H1 (cell line): ENCODE measurements at regions not wholly inside any gene's neighbourhood (a gene's known extent, or its start where the extent isn't known, plus 50 kb on each side); places are given as distances from the start of the nearest gene placed in this dataset.

Source experiments
- CTCF ChIA-PET: fragments of 300-600 bp; sonication (Branson Sonifier 250); formaldehyde crosslinking; loops from one replicate; lab custom pipeline; 2021; ENCODE audit not compliant: partially characterized antibody; lab: Charles Lee
- POLR2A ChIA-PET: fragments of 300-600 bp; sonication (Branson Sonifier 250); formaldehyde crosslinking; loops from one replicate; lab custom pipeline; 2021; ENCODE audit warnings: inconsistent platforms; ENCODE audit not compliant: partially characterized antibody; lab: Charles Lee
- DNase-seq, 2 experiments: peaks; one replicate each; pipeline versions ENCODE4 v3.0.0 to v3.0.0-alpha.2; 2010 to 2022; ENCODE audit warnings: low spot score in 2 of 2, low read depth in 1 of 2, mixed read lengths in 1 of 2
- FAIRE-seq: peaks from 2 replicates; lab custom pipeline; 2011; peaks lifted over from hg19 to GRCh38; lab: Jason Lieb, UNC
- H2AFZ ChIP-seq: 2 replicates; pipeline ENCODE4 v1.8.1; 2012; ENCODE audit warnings: low read length, inconsistent platforms
- H2AK5ac ChIP-seq: 2 replicates; pipeline ENCODE4 v1.6.1; 2013; ENCODE audit warnings: low read depth, low read length
- H2BK120ac ChIP-seq: replicated peaks from 2 replicates; pipeline ENCODE3; 2013; ENCODE audit warnings: low read depth, low read length, inconsistent platforms
- H2BK12ac ChIP-seq: 2 replicates; pipeline ENCODE4 v1.6.1; 2013; ENCODE audit warnings: low read depth, low read length
- H2BK15ac ChIP-seq: 2 replicates; pipeline ENCODE4 v1.6.1; 2013; ENCODE audit warnings: low read length
- H2BK20ac ChIP-seq: 2 replicates; pipeline ENCODE4 v1.6.1; 2013; ENCODE audit warnings: low read length
- H2BK5ac ChIP-seq: 2 replicates; pipeline ENCODE4 v1.6.1; 2013; ENCODE audit warnings: low read depth, low read length
- H3K14ac ChIP-seq: 2 replicates; pipeline ENCODE4 v1.6.1; 2013; ENCODE audit warnings: inconsistent platforms; ENCODE audit not compliant: insufficient read length
- H3K18ac ChIP-seq: 2 replicates; pipeline ENCODE4 v1.6.1; 2013; ENCODE audit warnings: low read length; ENCODE audit errors: extremely low read depth
- H3K23ac ChIP-seq: 2 replicates; pipeline ENCODE4 v1.6.1; 2013; ENCODE audit warnings: inconsistent platforms; ENCODE audit not compliant: insufficient read length
- H3K23me2 ChIP-seq: 2 replicates; pipeline ENCODE4 v1.6.1; 2013; ENCODE audit warnings: low read depth, low read length
- H3K27ac ChIP-seq: 2 replicates; pipeline ENCODE4 v1.6.1; 2011; ENCODE audit warnings: low read depth, low read length, inconsistent platforms
- H3K27me3 ChIP-seq, 4 experiments: replicated peaks in 1 of 4; 1 replicate in 1 of 4; 2 replicates in 3 of 4; pipeline versions ENCODE4 v1.6.1 to v1.8.1; 2011 to 2013; ENCODE audit warnings: low read length in 3 of 4, mild to moderate bottlenecking in 3 of 4, inconsistent platforms in 2 of 4, mixed read lengths in 2 of 4, moderate library complexity in 1 of 4; ENCODE audit not compliant: control insufficient read depth in 3 of 4, insufficient read depth in 3 of 4; ENCODE audit errors: extremely low read depth in 1 of 4
- H3K36me3 ChIP-seq, 4 experiments: 2 replicates each; pipeline versions ENCODE4 v1.6.1 to v1.8.1; 2011 to 2013; ENCODE audit warnings: mild to moderate bottlenecking in 4 of 4, low read length in 3 of 4, moderate library complexity in 2 of 4, control low read depth in 1 of 4, inconsistent platforms in 1 of 4; ENCODE audit not compliant: insufficient read depth in 4 of 4, control insufficient read depth in 2 of 4
- H3K4ac ChIP-seq: replicated peaks from 2 replicates; pipeline ENCODE3; 2013; ENCODE audit warnings: low read length, low read depth, mixed read lengths, inconsistent platforms; ENCODE audit not compliant: insufficient read length
- H3K4me1 ChIP-seq, 4 experiments: replicated peaks in 1 of 4; 1 replicate in 1 of 4; 2 replicates in 3 of 4; pipeline versions ENCODE4 v1.6.1 to v1.8.1; 2011 to 2013; ENCODE audit warnings: low read length in 3 of 4, inconsistent platforms in 2 of 4, mixed read lengths in 1 of 4; ENCODE audit not compliant: insufficient read depth in 4 of 4, control insufficient read depth in 3 of 4
- H3K4me2 ChIP-seq, 2 experiments: 2 replicates each; pipeline versions ENCODE4 v1.6.1 to v1.8.1; 2011 to 2013; ENCODE audit warnings: low read depth in 2 of 2, low read length in 2 of 2, control low read depth in 1 of 2, inconsistent platforms in 1 of 2, mild to moderate bottlenecking in 1 of 2; ENCODE audit not compliant: insufficient read depth in 1 of 2
- H3K4me3 ChIP-seq, 4 experiments: fragments of 200-600, 300-600 bp in 1 of 4; sonication (generic), shearing (Covaris generic), sonication (Bioruptor Twin) in 1 of 4; 2 replicates each; pipeline versions ENCODE4 v1.5.1 to v1.8.1; 2011 to 2016; ENCODE audit warnings: low read length in 4 of 4, low read depth in 3 of 4, control low read depth in 2 of 4, inconsistent platforms in 2 of 4, mild to moderate bottlenecking in 2 of 4, mixed read lengths in 1 of 4, moderate library complexity in 1 of 4; ENCODE audit not compliant: insufficient read depth in 2 of 4; ENCODE audit errors: extremely low read depth in 1 of 4
- H3K56ac ChIP-seq: replicated peaks from 2 replicates; pipeline ENCODE3; 2013; ENCODE audit warnings: low read depth, mild to moderate bottlenecking, mixed read lengths, low read length, inconsistent platforms; ENCODE audit not compliant: insufficient read length
- H3K79me1 ChIP-seq: 2 replicates; pipeline ENCODE4 v1.6.1; 2013; ENCODE audit warnings: low read depth, low read length, control low read depth
- H3K79me2 ChIP-seq, 2 experiments: 2 replicates each; pipeline versions ENCODE4 v1.6.1 to v1.8.1; 2012 to 2013; ENCODE audit warnings: low read length in 2 of 2, mild to moderate bottlenecking in 2 of 2, inconsistent platforms in 1 of 2; ENCODE audit not compliant: insufficient read depth in 2 of 2, control insufficient read depth in 1 of 2
- H3K9ac ChIP-seq, 4 experiments: replicated peaks in 1 of 4; 1 replicate in 1 of 4; 2 replicates in 3 of 4; pipeline versions ENCODE4 v1.6.1 to v1.8.1; 2011 to 2013; ENCODE audit warnings: low read depth in 3 of 4, low read length in 3 of 4, control low read depth in 2 of 4, mild to moderate bottlenecking in 2 of 4, moderate library complexity in 2 of 4, inconsistent platforms in 1 of 4; ENCODE audit errors: extremely low read depth in 1 of 4
- H3K9me3 ChIP-seq, 2 experiments: 2 replicates each; pipeline versions ENCODE4 v1.6.1 to v1.8.1; 2012 to 2013; ENCODE audit warnings: mild to moderate bottlenecking in 2 of 2, moderate library complexity in 2 of 2, control low read depth in 1 of 2, inconsistent platforms in 1 of 2, low read depth in 1 of 2, low read length in 1 of 2, mixed read lengths in 1 of 2; ENCODE audit not compliant: insufficient read depth in 2 of 2
- H4K20me1 ChIP-seq, 2 experiments: replicated peaks in 1 of 2; 2 replicates each; pipeline versions ENCODE3 to v1.8.1; 2011 to 2013; ENCODE audit warnings: inconsistent platforms in 2 of 2, low read length in 2 of 2, mild to moderate bottlenecking in 1 of 2; ENCODE audit not compliant: insufficient read depth in 2 of 2, control insufficient read depth in 1 of 2
- H4K5ac ChIP-seq: 2 replicates; pipeline ENCODE4 v1.6.1; 2013; ENCODE audit warnings: low read length, low read depth, mixed read lengths, inconsistent platforms; ENCODE audit not compliant: insufficient read length
- H4K8ac ChIP-seq: 2 replicates; pipeline ENCODE4 v1.8.0; 2013; ENCODE audit warnings: mild to moderate bottlenecking, moderate library complexity, low read length, inconsistent platforms; ENCODE audit not compliant: insufficient read depth; ENCODE audit errors: extremely low read depth
- H4K91ac ChIP-seq: replicated peaks from 2 replicates; pipeline ENCODE3; 2013; ENCODE audit warnings: low read length, mixed read lengths, inconsistent platforms; ENCODE audit not compliant: insufficient read length
- ASH2L ChIP-seq: fragments of 200-600, 300-600 bp; sonication (generic); IDR thresholded peaks from one replicate; pipeline ENCODE4 v1.7.1; 2017; ENCODE audit warnings: low read length
- BRCA1 ChIP-seq: IDR thresholded peaks from 2 replicates; pipeline ENCODE4 v1.6.1; 2012; ENCODE audit warnings: low read depth, low read length, improper control_type of control experiment
- CEBPB ChIP-seq: IDR thresholded peaks from 2 replicates; pipeline ENCODE4 v1.6.1; 2012; ENCODE audit warnings: low read depth, low read length
- HDAC2 ChIP-seq, 2 experiments: fragments of 300-600 bp in 1 of 2; sonication (generic) in 1 of 2; IDR thresholded peaks; 2 replicates each; pipeline ENCODE4 v1.6.1; 2011 to 2012; ENCODE audit warnings: low read depth in 2 of 2, low read length in 2 of 2, mild to moderate bottlenecking in 2 of 2, moderate library complexity in 2 of 2, borderline replicate concordance in 1 of 2, inconsistent platforms in 1 of 2
- HDAC6 ChIP-seq: IDR thresholded peaks from one replicate; pipeline ENCODE4 v1.7.1; 2012; ENCODE audit warnings: low read depth, mild to moderate bottlenecking, inconsistent platforms, low read length, moderate library complexity
- KDM1A ChIP-seq: fragments of 200-600, 300-600 bp; sonication (generic); IDR thresholded peaks from 2 replicates; pipeline ENCODE4 v1.7.1; 2016; ENCODE audit warnings: mild to moderate bottlenecking, low read length, borderline replicate concordance
- MAFK ChIP-seq: IDR thresholded peaks from 2 replicates; pipeline ENCODE4 v1.6.1; 2012; ENCODE audit warnings: low read depth, mild to moderate bottlenecking, improper control_type of control experiment, low read length
- RFX5 ChIP-seq: IDR thresholded peaks from 2 replicates; pipeline ENCODE4 v1.6.1; 2011; ENCODE audit warnings: low read depth, low read length, improper control_type of control experiment, borderline replicate concordance
- SIRT6 ChIP-seq: IDR thresholded peaks from one replicate; pipeline ENCODE4 v1.7.1; 2012; ENCODE audit warnings: low read length, inconsistent platforms
- SUZ12 ChIP-seq: fragments of 200-600 bp; sonication (generic); IDR thresholded peaks from 2 replicates; pipeline ENCODE4 v1.6.1; 2012; ENCODE audit warnings: mild to moderate bottlenecking, inconsistent platforms, low read length, moderate library complexity, mixed read lengths
- TAF7 ChIP-seq: optimal IDR thresholded peaks from 2 replicates; pipeline ENCODE3; 2011; ENCODE audit warnings: low read depth, mild to moderate bottlenecking, inconsistent platforms, low read length, moderate library complexity, borderline replicate concordance
- TBP ChIP-seq: IDR thresholded peaks from 2 replicates; pipeline ENCODE4 v1.6.1; 2011; ENCODE audit warnings: low read depth, low read length, improper control_type of control experiment
- WGBS, 2 experiments: shearing (Covaris generic) in 1 of 2; methylation state at CpG; one replicate each; pipeline versions ENCODE4 v1.1.6 to v1.1.7; 2013 to 2015; ENCODE audit warnings: low lambda C conversion rate in 2 of 2, mixed read lengths in 2 of 2, inconsistent platforms in 1 of 2, low coverage in 1 of 2, missing lambda C conversion rate in 1 of 2; ENCODE audit not compliant: insufficient replicate concordance in 2 of 2, insufficient coverage in 1 of 2, insufficient read length in 1 of 2; ENCODE audit errors: extremely low coverage in 1 of 2, missing lambda C conversion rate in 1 of 2; 5-methylcytosine and 5-hydroxymethylcytosine counted together
- TF ChIP-seq, protein P1 (sequence below), 3 experiments: IDR thresholded peaks; 1 replicate in 2 of 3; 2 replicates in 1 of 3; pipeline versions ENCODE4 v1.5.1 to v1.6.1; 2011; ENCODE audit warnings: low read length in 3 of 3, mild to moderate bottlenecking in 3 of 3, inconsistent platforms in 2 of 3, low read depth in 1 of 3, moderate library complexity in 1 of 3; ENCODE audit not compliant: insufficient read depth in 1 of 3; ENCODE audit errors: control extremely low read depth in 1 of 3

DNA sequence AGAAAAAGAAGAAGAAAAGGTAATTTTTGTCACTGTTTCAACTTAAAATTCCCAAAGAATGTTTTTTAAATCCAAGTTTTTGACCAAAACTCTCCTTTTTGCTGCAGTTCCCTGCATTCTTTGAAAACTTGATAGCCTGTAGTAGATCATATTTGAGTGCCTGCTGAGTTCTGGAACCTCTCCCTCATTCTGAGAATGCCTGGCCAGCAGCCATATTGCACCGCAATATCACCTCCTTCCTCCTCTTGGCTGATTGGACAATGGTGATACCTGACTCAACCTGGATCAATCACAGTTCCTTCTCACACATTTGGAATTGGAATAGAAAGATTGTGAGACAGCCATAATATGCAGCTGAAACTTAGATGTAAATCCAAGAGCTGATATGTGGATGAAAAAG is 97.6 kb upstream of the GAP43 start:
- H2BK12ac ChIP-seq = no peak overlapping the region
- no peak for DNase-seq

More for the DNA sequence above, 97.6 kb upstream of the GAP43 start:
- Histone ChIP-seq H4K91ac (no peak overlapping the region), H3K79me2 (no peaks in the 10 kb centered on the region), H3K23me2 (peaks cover 2% of the 10 kb centered on the region; the same call in 1 of the 2 replicates), H3K9ac (no peak overlapping the region), H3K4me3 (no peak overlapping the region), H3K27ac (no peak overlapping the region), H3K79me1 (no peaks in the 10 kb centered on the region), H3K4me2 (no peak overlapping the region), H3K9me3 (no peaks in the 10 kb centered on the region), H3K4ac (no peak overlapping the region), H4K20me1 (no peaks in the 10 kb centered on the region), H3K23ac (no peak overlapping the region), H3K4me1 (no peaks in the 10 kb centered on the region), H4K5ac (no peak overlapping the region), H2AFZ (no peak overlapping the region), H3K56ac (no peak overlapping the region), H2BK15ac (no peak overlapping the region), H3K14ac (no peak overlapping the region), H2BK120ac (no peak overlapping the region), H3K18ac (no peak overlapping the region), H2BK5ac (no peak overlapping the region), H3K27me3 (no peaks in the 10 kb centered on the region), H2AK5ac (no peak overlapping the region), H2BK20ac (no peak overlapping the region), H4K8ac (no peak overlapping the region), H3K36me3 (no peaks in the 10 kb centered on the region)
- 100% methylated on average over 1 of the region's 1 CpG; no CpG with 5 or more reads in 1 of the 2 experiments for WGBS, 2 experiments
- CTCF ChIA-PET = interaction anchor here (1.9 kb wide), 1 partner anchor 7 kb away, joined by 5 read pairs; no protein-coding TSS in a partner anchor
- no peak for FAIRE-seq
- POLR2A ChIA-PET = no interaction called here
- TF ChIP-seq HDAC6 = no peak
- no peak for TF ChIP-seq TBP
- no peak for TF ChIP-seq MAFK
- TF ChIP-seq, protein P1, sequence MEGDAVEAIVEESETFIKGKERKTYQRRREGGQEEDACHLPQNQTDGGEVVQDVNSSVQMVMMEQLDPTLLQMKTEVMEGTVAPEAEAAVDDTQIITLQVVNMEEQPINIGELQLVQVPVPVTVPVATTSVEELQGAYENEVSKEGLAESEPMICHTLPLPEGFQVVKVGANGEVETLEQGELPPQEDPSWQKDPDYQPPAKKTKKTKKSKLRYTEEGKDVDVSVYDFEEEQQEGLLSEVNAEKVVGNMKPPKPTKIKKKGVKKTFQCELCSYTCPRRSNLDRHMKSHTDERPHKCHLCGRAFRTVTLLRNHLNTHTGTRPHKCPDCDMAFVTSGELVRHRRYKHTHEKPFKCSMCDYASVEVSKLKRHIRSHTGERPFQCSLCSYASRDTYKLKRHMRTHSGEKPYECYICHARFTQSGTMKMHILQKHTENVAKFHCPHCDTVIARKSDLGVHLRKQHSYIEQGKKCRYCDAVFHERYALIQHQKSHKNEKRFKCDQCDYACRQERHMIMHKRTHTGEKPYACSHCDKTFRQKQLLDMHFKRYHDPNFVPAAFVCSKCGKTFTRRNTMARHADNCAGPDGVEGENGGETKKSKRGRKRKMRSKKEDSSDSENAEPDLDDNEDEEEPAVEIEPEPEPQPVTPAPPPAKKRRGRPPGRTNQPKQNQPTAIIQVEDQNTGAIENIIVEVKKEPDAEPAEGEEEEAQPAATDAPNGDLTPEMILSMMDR (IDR thresholded peaks at IDR 0.05; ENCODE audit: control extremely low read depth in 1 of 3, insufficient read depth in 1 of 3, low read depth in 1 of 3, low read length in 3 of 3) = no peak
- TF ChIP-seq BRCA1 = no peak
- TF ChIP-seq SIRT6 = no peak
- no peak for TF ChIP-seq HDAC2 (IDR thresholded peaks at IDR 0.05; ENCODE audit: borderline replicate concordance in 1 of 2, low read depth in 2 of 2, low read length in 2 of 2)
- TF ChIP-seq KDM1A = no peak
- TF ChIP-seq SUZ12 = no peak
- TF ChIP-seq RFX5 = no peak
- TF ChIP-seq CEBPB = no peak
- TF ChIP-seq TAF7 = no peak
- no peak for TF ChIP-seq ASH2L
